T-helper 2 cell treated with Interferon-gamma antibody and Interleukin-4, amounts not matched to agents 5 μg/mL and 100 μg/mL, for 36 hours (primary cell): ENCODE measurements at regions not wholly inside any gene's neighbourhood (a gene's known extent, or its start where the extent isn't known, plus 50 kb on each side); places are given as distances from the start of the nearest gene placed in this dataset.

Source experiments
- DNase-seq: peaks from one replicate; pipeline ENCODE4 v3.0.0; 2021; ENCODE audit warnings: low spot score
- H3K27ac Mint-ChIP-seq: one replicate; pipeline ENCODE4 v1.8.0; 2021; ENCODE audit warnings: mild to moderate bottlenecking, mixed read lengths
- H3K27me3 Mint-ChIP-seq: one replicate; pipeline ENCODE4 v1.8.0; 2021; ENCODE audit warnings: low read depth, mixed read lengths
- H3K36me3 Mint-ChIP-seq: one replicate; pipeline ENCODE4 v1.8.0; 2021; ENCODE audit warnings: low read depth, mixed read lengths
- H3K4me1 Mint-ChIP-seq: one replicate; pipeline ENCODE4 v1.8.0; 2021; ENCODE audit warnings: low read depth, mixed read lengths
- H3K4me3 Mint-ChIP-seq: one replicate; pipeline ENCODE4 v1.8.0; 2022; ENCODE audit warnings: mild to moderate bottlenecking, moderate library complexity, mixed read lengths
- H3K9me3 Mint-ChIP-seq: one replicate; pipeline ENCODE4 v1.8.0; 2021; ENCODE audit warnings: mixed read lengths

DNA sequence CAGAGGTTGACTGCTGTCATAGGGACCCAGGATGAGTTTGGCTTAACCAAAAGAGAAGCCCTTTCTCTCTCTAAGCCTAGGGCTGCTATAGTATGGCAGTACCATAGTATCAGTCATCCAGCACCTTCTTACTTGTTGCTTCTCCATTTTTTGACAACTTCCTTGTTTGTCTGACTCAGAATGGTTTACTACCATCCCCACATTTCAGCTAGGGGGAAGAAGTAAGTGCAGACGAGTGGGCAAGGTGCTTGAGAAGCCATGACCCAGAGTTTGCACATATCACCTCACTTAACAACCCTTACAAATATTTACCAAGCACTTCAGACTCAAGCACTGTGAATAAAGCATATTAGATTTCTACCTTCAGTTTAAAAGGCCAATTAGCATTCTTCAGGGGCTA is 289.9 kb upstream of the TSHZ2 start:
- Mint-ChIP-seq H3K27me3 (no peaks in the 10 kb centered on the region), H3K4me3 (no peak overlapping the region), H3K4me1 (no peaks in the 10 kb centered on the region), H3K36me3 (no peaks in the 10 kb centered on the region), H3K9me3 (peaks cover 5% of the 10 kb centered on the region), H3K27ac (no peak overlapping the region)
- DNase-seq: no peak

DNA sequence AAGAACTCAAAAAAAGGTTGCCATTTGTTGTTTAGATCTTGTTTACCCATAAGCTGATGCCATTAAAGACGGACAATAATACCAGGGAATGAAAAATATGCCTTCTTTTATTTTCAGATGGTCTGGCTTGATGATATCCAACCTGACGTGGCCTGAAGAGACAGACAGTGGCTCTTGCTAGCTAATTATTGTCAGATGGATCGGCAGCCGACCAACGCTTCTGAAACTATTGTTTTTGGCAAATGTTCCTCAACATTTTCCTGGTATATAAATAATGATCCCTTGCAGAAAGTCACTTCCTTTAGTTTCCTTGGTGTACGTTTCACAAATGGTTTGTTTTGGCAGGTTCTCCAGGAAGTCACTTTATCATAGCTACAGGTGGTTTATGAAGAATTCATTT is 290.9 kb upstream of the TSHZ2 start:
- no peak for DNase-seq
- Mint-ChIP-seq H3K4me3 (no peak overlapping the region), H3K36me3 (no peaks in the 10 kb centered on the region), H3K27me3 (no peaks in the 10 kb centered on the region), H3K4me1 (no peaks in the 10 kb centered on the region), H3K27ac (no peak overlapping the region), H3K9me3 (peaks cover 5% of the 10 kb centered on the region)

DNA sequence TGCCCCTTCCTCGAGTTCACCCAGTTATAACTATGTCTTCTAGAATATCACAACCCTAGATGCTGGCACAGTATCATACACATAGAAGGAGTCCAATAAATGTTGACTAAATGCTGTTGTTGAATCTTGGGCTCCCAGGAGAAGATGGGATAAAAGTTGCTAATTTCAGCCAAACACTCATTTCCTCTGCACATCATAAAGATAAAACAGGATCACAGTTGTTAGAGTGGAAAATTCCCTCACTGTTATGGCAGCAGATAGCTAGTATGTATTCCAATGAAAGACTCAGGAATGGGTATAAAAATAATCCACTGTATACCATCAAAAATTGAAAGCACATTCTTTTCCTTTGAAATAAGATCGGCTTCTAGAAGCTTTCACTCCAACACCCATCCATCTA is 294.9 kb upstream of the TSHZ2 start:
- no peak overlapping the region for H3K27ac Mint-ChIP-seq
- no peaks in the 10 kb centered on the region for H3K36me3 Mint-ChIP-seq
- H3K27me3 Mint-ChIP-seq: no peaks in the 10 kb centered on the region
- DNase-seq: no peak
- no peaks in the 10 kb centered on the region for H3K9me3 Mint-ChIP-seq
- no peak overlapping the region for H3K4me3 Mint-ChIP-seq
- H3K4me1 Mint-ChIP-seq: no peaks in the 10 kb centered on the region

DNA sequence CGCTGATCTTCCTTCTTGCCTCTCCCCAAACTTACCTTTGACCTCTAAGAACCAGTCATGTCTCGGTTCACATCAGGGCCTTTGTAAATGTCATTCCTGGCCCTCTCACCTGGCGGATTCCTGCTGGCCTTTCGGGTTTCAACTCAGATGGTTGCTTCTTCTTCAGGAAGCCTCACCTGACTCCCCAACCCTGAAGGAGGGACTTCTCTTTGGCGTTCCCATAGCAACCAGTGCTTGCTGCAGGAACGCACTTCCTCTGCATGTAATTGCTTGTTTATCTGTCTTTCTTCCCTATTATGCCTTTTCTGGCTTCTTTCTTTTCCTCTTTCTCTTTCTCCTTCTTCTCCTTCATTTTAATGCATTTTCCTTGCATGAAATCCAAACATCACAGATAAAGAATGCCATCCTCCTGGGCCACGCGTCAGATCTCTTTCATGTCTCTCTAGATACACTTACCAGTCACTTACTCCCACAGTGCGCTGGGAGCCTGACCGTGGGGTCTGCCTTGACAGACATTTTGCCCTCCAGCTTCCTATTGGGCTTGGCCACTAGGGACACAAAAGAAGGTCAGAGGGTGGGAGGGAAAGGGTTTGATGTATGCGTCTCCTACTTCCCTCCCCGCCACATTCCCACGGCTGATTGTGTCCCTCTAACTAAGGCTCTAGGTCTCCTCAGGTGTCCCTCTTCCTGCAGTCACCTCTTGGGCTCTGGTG is 295.7 kb upstream of the TSHZ2 start:
- Mint-ChIP-seq H3K36me3 (no peaks in the 10 kb centered on the region), H3K4me3 (no peak overlapping the region), H3K27ac (no peak overlapping the region), H3K9me3 (no peaks in the 10 kb centered on the region), H3K27me3 (no peaks in the 10 kb centered on the region), H3K4me1 (no peaks in the 10 kb centered on the region)
- no peak for DNase-seq

GRCh38 chr20:52675375-52675774 is 296.8 kb upstream of the TSHZ2 start:
- H3K36me3 Mint-ChIP-seq: no peaks in the 10 kb centered on the region
- no peaks in the 10 kb centered on the region for H3K27me3 Mint-ChIP-seq
- no peak overlapping the region for H3K27ac Mint-ChIP-seq
- H3K4me1 Mint-ChIP-seq: no peaks in the 10 kb centered on the region
- no peaks in the 10 kb centered on the region for H3K9me3 Mint-ChIP-seq
- DNase-seq: no peak
- no peak overlapping the region for H3K4me3 Mint-ChIP-seq

DNA sequence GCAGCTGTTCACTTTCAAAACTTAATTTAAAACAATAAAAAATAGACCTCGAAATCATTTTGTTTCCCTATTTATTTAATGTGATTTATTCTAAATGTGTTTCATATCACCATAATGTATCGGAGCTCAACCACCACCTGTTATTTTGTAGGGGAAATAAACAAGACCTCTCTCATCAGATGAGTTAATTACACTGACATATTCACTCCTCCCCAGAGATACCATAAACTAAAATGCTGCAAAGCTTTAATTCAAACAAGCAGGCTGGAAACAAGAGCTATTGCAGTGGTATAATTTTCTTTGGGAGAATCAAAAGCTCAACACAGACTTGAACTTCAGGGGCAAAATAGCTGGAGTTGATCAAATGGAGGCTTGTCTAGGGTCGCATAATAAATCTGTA is 303.5 kb upstream of the TSHZ2 start:
- Mint-ChIP-seq H3K27me3 (no peaks in the 10 kb centered on the region), H3K4me3 (no peak overlapping the region), H3K36me3 (no peaks in the 10 kb centered on the region), H3K27ac (no peak overlapping the region), H3K9me3 (no peaks in the 10 kb centered on the region), H3K4me1 (no peaks in the 10 kb centered on the region)
- no peak for DNase-seq

DNA sequence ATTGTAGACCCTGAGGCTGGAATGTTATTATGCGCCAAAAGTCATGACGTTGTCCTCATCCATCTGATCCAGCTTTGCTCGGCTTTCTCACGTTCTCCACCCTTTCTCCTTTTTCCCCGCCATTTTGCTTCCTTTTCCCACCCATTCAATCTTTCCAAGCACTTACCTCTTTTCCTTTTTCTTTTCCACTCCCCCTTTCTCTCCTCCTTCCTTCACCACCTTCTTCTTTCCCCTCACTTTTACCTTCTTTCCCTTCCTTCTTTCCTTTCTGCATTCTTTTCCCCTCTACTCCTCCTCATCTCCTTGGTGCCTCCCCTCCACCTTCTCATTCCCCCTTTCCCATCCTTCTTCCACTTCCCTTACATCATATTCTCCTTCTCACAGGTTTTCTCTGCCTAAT is 304.8 kb upstream of the TSHZ2 start:
- H3K4me1 Mint-ChIP-seq: no peaks in the 10 kb centered on the region
- H3K27ac Mint-ChIP-seq: no peak overlapping the region

GRCh38 chr20:52665441-52665840 is 306.7 kb upstream of the TSHZ2 start:
- Mint-ChIP-seq H3K27me3 (no peaks in the 10 kb centered on the region), H3K4me1 (no peaks in the 10 kb centered on the region), H3K4me3 (no peak overlapping the region), H3K36me3 (no peaks in the 10 kb centered on the region), H3K9me3 (no peaks in the 10 kb centered on the region), H3K27ac (no peak overlapping the region)
- no peak for DNase-seq

More for the DNA sequence above, 304.8 kb upstream of the TSHZ2 start:
- Mint-ChIP-seq H3K36me3 (no peaks in the 10 kb centered on the region), H3K27me3 (no peaks in the 10 kb centered on the region), H3K9me3 (no peaks in the 10 kb centered on the region), H3K4me3 (no peak overlapping the region)
- no peak for DNase-seq

DNA sequence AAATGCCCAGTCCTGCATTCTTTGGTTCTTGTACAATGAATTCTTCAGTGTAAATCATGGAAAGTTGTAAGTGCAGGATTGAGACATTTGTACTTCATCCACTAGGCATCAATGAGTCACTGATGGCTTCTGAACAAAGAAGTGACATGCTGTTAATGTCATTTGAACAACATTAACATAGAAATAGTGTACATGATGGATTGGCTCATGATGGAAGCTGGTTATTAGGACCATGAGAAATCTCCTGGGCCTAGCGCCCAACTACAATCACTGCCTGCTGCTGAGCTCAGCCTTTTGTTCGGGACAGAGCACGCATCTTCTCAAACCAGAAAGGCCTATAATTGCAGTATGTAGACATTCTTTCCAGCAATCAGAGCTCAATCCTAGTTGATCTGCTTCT is 316.8 kb upstream of the TSHZ2 start:
- no peak overlapping the region for H3K4me3 Mint-ChIP-seq
- H3K9me3 Mint-ChIP-seq: no peaks in the 10 kb centered on the region
- no peaks in the 10 kb centered on the region for H3K4me1 Mint-ChIP-seq
- H3K27ac Mint-ChIP-seq: no peak overlapping the region
- DNase-seq: no peak
- H3K27me3 Mint-ChIP-seq: no peaks in the 10 kb centered on the region
- no peaks in the 10 kb centered on the region for H3K36me3 Mint-ChIP-seq

DNA sequence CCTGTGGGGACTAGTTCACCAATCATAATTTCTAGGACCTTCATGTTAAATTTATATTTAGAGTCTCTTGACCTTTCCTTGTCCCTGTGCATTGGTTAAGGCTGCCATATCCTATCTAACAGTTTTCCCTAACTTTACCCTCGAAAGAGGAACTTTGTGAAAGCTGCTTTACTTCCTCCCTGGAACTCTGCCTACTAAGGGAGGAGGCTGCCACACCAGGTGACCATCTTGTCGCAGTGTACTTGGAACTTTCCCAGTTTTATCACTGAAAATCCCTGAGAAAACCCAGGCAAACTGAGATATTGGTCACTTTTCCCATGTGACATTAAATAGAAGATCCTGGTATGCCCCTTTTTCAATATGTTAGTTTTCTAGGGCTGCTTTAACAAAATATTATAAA is 317.6 kb upstream of the TSHZ2 start:
- H3K9me3 Mint-ChIP-seq: no peaks in the 10 kb centered on the region
- no peak for DNase-seq
- no peaks in the 10 kb centered on the region for H3K4me1 Mint-ChIP-seq
- no peaks in the 10 kb centered on the region for H3K36me3 Mint-ChIP-seq
- H3K27ac Mint-ChIP-seq: no peak overlapping the region
- no peak overlapping the region for H3K4me3 Mint-ChIP-seq
- H3K27me3 Mint-ChIP-seq: no peaks in the 10 kb centered on the region

GRCh38 chr20:52652271-52652670 is 319.9 kb upstream of the TSHZ2 start:
- DNase-seq: no peak
- Mint-ChIP-seq H3K27ac (no peak overlapping the region), H3K4me3 (no peak overlapping the region), H3K27me3 (no peaks in the 10 kb centered on the region), H3K9me3 (no peaks in the 10 kb centered on the region), H3K4me1 (no peaks in the 10 kb centered on the region), H3K36me3 (no peaks in the 10 kb centered on the region)

DNA sequence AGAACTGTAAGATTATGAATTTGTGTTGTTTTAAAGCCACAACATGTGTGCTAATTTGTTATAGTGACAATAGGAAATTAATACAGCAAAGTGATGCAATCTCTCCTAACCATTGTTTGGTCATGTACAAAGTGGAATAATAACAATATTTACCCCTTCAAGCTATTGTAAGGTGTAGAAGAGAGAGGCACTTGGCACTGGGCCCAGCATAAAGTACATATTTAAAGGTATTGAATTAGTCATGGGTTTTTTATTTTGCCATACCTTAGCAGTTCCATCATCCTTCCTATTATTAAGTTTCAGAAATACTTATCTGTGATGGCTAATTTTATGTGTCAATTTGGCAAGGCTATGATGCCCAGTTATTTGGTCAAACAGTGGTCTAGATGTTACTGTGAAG is 322.4 kb upstream of the TSHZ2 start:
- no peak overlapping the region for H3K4me3 Mint-ChIP-seq
- H3K36me3 Mint-ChIP-seq: no peaks in the 10 kb centered on the region
- H3K27ac Mint-ChIP-seq: no peak overlapping the region
- no peaks in the 10 kb centered on the region for H3K4me1 Mint-ChIP-seq
- no peaks in the 10 kb centered on the region for H3K27me3 Mint-ChIP-seq
- H3K9me3 Mint-ChIP-seq: no peaks in the 10 kb centered on the region
- no peak for DNase-seq

GRCh38 chr20:52645822-52646221 is 326.3 kb upstream of the TSHZ2 start:
- Mint-ChIP-seq H3K27ac (no peak overlapping the region), H3K4me1 (no peaks in the 10 kb centered on the region), H3K36me3 (no peaks in the 10 kb centered on the region), H3K4me3 (no peak overlapping the region), H3K27me3 (no peaks in the 10 kb centered on the region), H3K9me3 (no peaks in the 10 kb centered on the region)
- no peak for DNase-seq

DNA sequence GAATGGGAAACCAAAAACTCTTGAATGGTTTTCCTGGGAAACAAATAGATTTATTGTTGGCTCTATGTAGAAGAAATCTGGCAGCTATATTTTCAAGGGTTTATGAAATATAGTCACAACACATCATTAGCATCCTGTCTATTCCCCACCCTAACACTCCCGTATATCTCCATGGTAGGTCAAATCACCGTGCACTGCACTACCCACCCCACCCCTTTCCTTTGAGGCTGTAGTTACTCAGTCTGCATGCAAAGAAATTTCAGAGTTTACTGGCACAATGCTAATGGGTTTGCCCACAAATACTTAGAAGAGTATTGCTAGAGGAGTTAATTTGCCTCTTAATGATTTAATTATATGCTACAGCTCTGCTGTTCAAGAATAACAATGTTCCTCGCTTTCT is 329.1 kb upstream of the TSHZ2 start:
- H3K9me3 Mint-ChIP-seq: peaks cover 3% of the 10 kb centered on the region
- H3K27ac Mint-ChIP-seq: no peak overlapping the region
- no peak for DNase-seq
- no peak overlapping the region for H3K4me3 Mint-ChIP-seq
- H3K36me3 Mint-ChIP-seq: no peaks in the 10 kb centered on the region
- no peaks in the 10 kb centered on the region for H3K27me3 Mint-ChIP-seq
- H3K4me1 Mint-ChIP-seq: no peaks in the 10 kb centered on the region

DNA sequence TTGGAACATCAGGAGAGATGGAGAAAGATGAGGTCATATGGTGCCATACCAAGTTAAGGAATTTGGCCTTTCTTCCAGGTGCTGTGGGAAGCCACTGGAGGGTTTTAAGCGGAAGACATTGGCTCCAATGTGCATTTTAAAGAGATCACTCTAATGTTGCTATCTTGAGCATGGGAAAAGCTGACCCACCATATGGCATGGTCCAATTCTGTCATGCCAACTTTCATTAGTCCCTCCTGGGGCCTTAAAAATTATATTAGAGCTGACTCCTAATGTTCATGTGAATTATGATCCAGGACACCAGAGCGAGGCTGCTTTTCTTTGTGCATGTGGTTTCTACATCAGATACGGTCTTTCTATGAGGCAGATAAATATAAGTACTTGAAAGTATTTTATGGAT is 335.0 kb upstream of the TSHZ2 start:
- H3K27ac Mint-ChIP-seq: no peak overlapping the region
- no peak for DNase-seq
- no peaks in the 10 kb centered on the region for H3K4me1 Mint-ChIP-seq
- H3K27me3 Mint-ChIP-seq: no peaks in the 10 kb centered on the region
- H3K4me3 Mint-ChIP-seq: no peak overlapping the region
- peaks cover 6% of the 10 kb centered on the region for H3K9me3 Mint-ChIP-seq
- H3K36me3 Mint-ChIP-seq: no peaks in the 10 kb centered on the region
